Lung (tissue), 11 donors: ENCODE measurements at regions not wholly inside any gene's neighbourhood (a gene's known extent, or its start where the extent isn't known, plus 50 kb on each side); places are given as distances from the start of the nearest gene placed in this dataset.

Experiments used
- ATAC-seq: fragments of 200-7000 bp; cut with Tn5 transposase; one replicate; pipeline ENCODE4 v1.9.1; 2020; ENCODE audit warnings: moderate number of reproducible peaks; ENCODE audit not compliant: insufficient read depth, low FRiP score
- DNase-seq, 3 donors: peaks; one replicate each; pipeline ENCODE4 v3.0.0-alpha.2; 2013 to 2017
- H3K27ac ChIP-seq, 2 donors: one replicate each; pipeline ENCODE4 v1.5.1; 2013; ENCODE audit warnings: mild to moderate bottlenecking in 2 of 2, moderate library complexity in 2 of 2, control low read depth in 1 of 2, inconsistent platforms in 1 of 2, low read depth in 1 of 2, low read length in 1 of 2
- H3K27me3 ChIP-seq, 3 donors: one replicate each; pipeline ENCODE4 v1.5.1; 2013; ENCODE audit warnings: low read length in 2 of 3; ENCODE audit not compliant: control insufficient read depth in 3 of 3, insufficient read depth in 3 of 3
- H3K36me3 ChIP-seq, 4 donors: one replicate each; pipeline ENCODE4 v1.5.1; 2013; ENCODE audit warnings: low read length in 4 of 4, mild to moderate bottlenecking in 1 of 4, moderate library complexity in 1 of 4; ENCODE audit not compliant: control insufficient read depth in 4 of 4, insufficient read depth in 4 of 4
- H3K4me1 ChIP-seq, 5 donors: one replicate each; pipeline ENCODE4 v1.5.1; 2013; ENCODE audit warnings: low read length in 5 of 5, mild to moderate bottlenecking in 2 of 5, moderate library complexity in 1 of 5; ENCODE audit not compliant: control insufficient read depth in 5 of 5, insufficient read depth in 5 of 5
- H3K4me3 ChIP-seq: one replicate; pipeline ENCODE4 v1.5.1; 2013; ENCODE audit warnings: mild to moderate bottlenecking, control low read depth, moderate library complexity
- H3K9ac ChIP-seq, 2 donors: one replicate each; pipeline ENCODE4 v1.5.1; 2013; ENCODE audit warnings: low read length in 2 of 2, control low read depth in 1 of 2; ENCODE audit not compliant: insufficient read depth in 1 of 2
- H3K9me3 ChIP-seq, 4 donors: one replicate each; pipeline ENCODE4 v1.5.1; 2013; ENCODE audit warnings: low read length in 3 of 4, mild to moderate bottlenecking in 1 of 4, moderate library complexity in 1 of 4; ENCODE audit not compliant: control insufficient read depth in 4 of 4, insufficient read depth in 3 of 4
- WGBS, 2 donors: extraction: QIAGEN DNeasy Blood & Tissue Kit; methylation state at CpG; one replicate each; pipeline ENCODE4 v1.1.7; 2013; 5-methylcytosine and 5-hydroxymethylcytosine counted together
- TF ChIP-seq, protein P1 (sequence below): IDR thresholded peaks from 2 replicates; pipeline ENCODE4 v1.5.1; 2012; ENCODE audit warnings: mild to moderate bottlenecking; ENCODE audit errors: control extremely low read depth, extremely low read depth
- donor health status: control.
- donor health status: control.
- donor health status: Bipolar disorder and iron deficiency.
- donor health status: healthy.
- donor health status: DM: yes; HTN: yes; CAD: no.

DNA sequence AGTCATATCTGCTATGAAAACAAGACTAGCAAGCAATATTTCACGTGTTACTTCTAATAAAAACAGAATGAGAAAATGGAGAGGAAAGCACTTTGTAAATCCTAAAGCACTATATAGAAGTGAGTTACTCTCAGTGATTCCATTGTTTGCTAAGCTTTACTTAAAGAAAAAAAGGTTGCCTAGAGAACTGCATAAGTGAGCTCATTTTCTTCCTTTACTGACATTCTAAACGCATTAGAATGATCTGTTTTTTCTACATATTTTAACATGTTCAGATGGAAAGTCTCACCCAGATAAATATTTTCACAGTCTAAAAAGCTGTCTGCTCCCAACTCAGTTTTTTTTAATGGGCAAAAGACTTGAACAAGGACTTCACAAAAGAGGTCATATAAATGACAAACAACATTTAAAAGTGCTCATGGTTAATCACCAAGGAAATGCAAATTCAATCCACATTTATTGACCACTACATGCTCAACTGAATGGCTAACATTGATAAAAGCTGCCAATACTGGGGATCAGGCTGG lies 52.9 kb upstream of the AKAP12 start:
- H3K4me3 ChIP-seq = no peak overlapping the region
- no peaks in the 10 kb centered on the region for H3K9me3 ChIP-seq
- no peaks in the 10 kb centered on the region for H3K4me1 ChIP-seq
- no peak overlapping the region for H3K27ac ChIP-seq
- no peaks in the 10 kb centered on the region for H3K36me3 ChIP-seq
- no peak for ATAC-seq
- TF ChIP-seq, protein P1, sequence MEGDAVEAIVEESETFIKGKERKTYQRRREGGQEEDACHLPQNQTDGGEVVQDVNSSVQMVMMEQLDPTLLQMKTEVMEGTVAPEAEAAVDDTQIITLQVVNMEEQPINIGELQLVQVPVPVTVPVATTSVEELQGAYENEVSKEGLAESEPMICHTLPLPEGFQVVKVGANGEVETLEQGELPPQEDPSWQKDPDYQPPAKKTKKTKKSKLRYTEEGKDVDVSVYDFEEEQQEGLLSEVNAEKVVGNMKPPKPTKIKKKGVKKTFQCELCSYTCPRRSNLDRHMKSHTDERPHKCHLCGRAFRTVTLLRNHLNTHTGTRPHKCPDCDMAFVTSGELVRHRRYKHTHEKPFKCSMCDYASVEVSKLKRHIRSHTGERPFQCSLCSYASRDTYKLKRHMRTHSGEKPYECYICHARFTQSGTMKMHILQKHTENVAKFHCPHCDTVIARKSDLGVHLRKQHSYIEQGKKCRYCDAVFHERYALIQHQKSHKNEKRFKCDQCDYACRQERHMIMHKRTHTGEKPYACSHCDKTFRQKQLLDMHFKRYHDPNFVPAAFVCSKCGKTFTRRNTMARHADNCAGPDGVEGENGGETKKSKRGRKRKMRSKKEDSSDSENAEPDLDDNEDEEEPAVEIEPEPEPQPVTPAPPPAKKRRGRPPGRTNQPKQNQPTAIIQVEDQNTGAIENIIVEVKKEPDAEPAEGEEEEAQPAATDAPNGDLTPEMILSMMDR = no peak
- no peak for DNase-seq
- WGBS, 2 donors = 83 to 84% methylated on average over 2 of the region's 2 CpGs
- no peak overlapping the region for H3K9ac ChIP-seq
- no peaks in the 10 kb centered on the region for H3K27me3 ChIP-seq
